Erythroblast (primary cell): ENCODE measurements at regions not wholly inside any gene's neighbourhood (a gene's known extent, or its start where the extent isn't known, plus 50 kb on each side); places are given as distances from the start of the nearest gene placed in this dataset.

Experiments used
- GATA1 ChIP-seq: IDR thresholded peaks from 2 replicates; pipeline ENCODE4 v1.6.1; 2011; ENCODE audit warnings: low read depth, mild to moderate bottlenecking, control low read depth, low read length, moderate library complexity
- POLR2A ChIP-seq: IDR thresholded peaks from 2 replicates; pipeline ENCODE4 v1.6.1; 2011; ENCODE audit warnings: mild to moderate bottlenecking, low read length

- TF ChIP-seq POLR2A (no peak), GATA1 (no peak)
Measured at GRCh38 chr3:124444896-124445295, 285.4 kb upstream of the UMPS start.
